PC-3 (cell line): ENCODE measurements at regions not wholly inside any gene's neighbourhood (a gene's known extent, or its start where the extent isn't known, plus 50 kb on each side); places are given as distances from the start of the nearest gene placed in this dataset.

Source experiments
- CTCF ChIP-seq: fragments of 300-600 bp; sonication (generic); conservative IDR thresholded peaks from 2 replicates; pipeline ENCODE4 v1.5.1; 2017; ENCODE audit warnings: antibody characterized with exemption, low read depth, mild to moderate bottlenecking, low read length
- EZH2 ChIP-seq: fragments of 300-600 bp; sonication (generic); IDR thresholded peaks from one replicate; pipeline ENCODE4 v1.6.1; 2017; ENCODE audit warnings: antibody characterized with exemption, mild to moderate bottlenecking, low read length; ENCODE audit not compliant: unreplicated experiment
- EZH2phosphoT487 ChIP-seq: fragments of 300-600 bp; sonication (generic); IDR thresholded peaks from 2 replicates; pipeline ENCODE4 v1.6.1; 2018; ENCODE audit warnings: mild to moderate bottlenecking, antibody characterized with exemption, low read length, borderline replicate concordance

- TF ChIP-seq CTCF: no peak
- no peak for TF ChIP-seq EZH2phosphoT487
- TF ChIP-seq EZH2: no peak
These were observed 70.5 kb downstream of the NPAP1 start for GRCh38 chr15:24746094-24746493.
